Breast epithelium (tissue), 4 donors: ENCODE measurements at regions not wholly inside any gene's neighbourhood (a gene's known extent, or its start where the extent isn't known, plus 50 kb on each side); places are given as distances from the start of the nearest gene placed in this dataset.

ENCODE experiments used
- DNase-seq, 2 donors: peaks; one replicate each; pipeline ENCODE4 v3.0.0-alpha.2; 2019; ENCODE audit warnings: low spot score in 2 of 2
- H3K27ac ChIP-seq, 2 donors: fragments of 200-600 bp; sonication (generic) in 1 of 2; one replicate each; pipeline ENCODE4 v1.5.1; 2016 to 2019; ENCODE audit warnings: mild to moderate bottlenecking in 1 of 2
- H3K27me3 ChIP-seq, 2 donors: fragments of 200-600 bp; sonication (generic) in 1 of 2; one replicate each; pipeline versions ENCODE4 v1.5.1 to v1.6.0; 2017 to 2019; ENCODE audit warnings: control low read depth in 1 of 2, mild to moderate bottlenecking in 1 of 2
- H3K36me3 ChIP-seq: fragments of 200-600 bp; one replicate; pipeline ENCODE4 v1.5.1; 2019
- H3K4me1 ChIP-seq, 2 donors: fragments of 200-600 bp; sonication (generic); one replicate each; pipeline ENCODE4 v1.5.1; 2016 to 2019; ENCODE audit warnings: control low read depth in 1 of 2
- H3K4me3 ChIP-seq, 3 donors: fragments of 200-600 bp; sonication (generic); 1 replicate in 2 of 3; 2 replicates in 1 of 3; pipeline ENCODE4 v1.5.1; 2016 to 2019; ENCODE audit warnings: mild to moderate bottlenecking in 3 of 3, moderate library complexity in 2 of 3
- H3K9me3 ChIP-seq, 2 donors: fragments of 200-600 bp; sonication (generic) in 1 of 2; one replicate each; pipeline ENCODE4 v1.5.1; 2016 to 2019; ENCODE audit warnings: control low read depth in 1 of 2
- CTCF ChIP-seq, 3 donors: fragments of 450-650 bp; IDR thresholded peaks; one replicate each; pipeline ENCODE4 v1.5.1; 2016 to 2017; ENCODE audit warnings: antibody characterized with exemption in 3 of 3, mild to moderate bottlenecking in 3 of 3, moderate library complexity in 3 of 3
- POLR2A ChIP-seq: fragments of 450-650 bp; IDR thresholded peaks from one replicate; pipeline ENCODE4 v1.6.1; 2016; ENCODE audit warnings: antibody characterized with exemption, mild to moderate bottlenecking, moderate library complexity
- POLR2AphosphoS5 ChIP-seq, 3 donors: sonication (generic); formaldehyde crosslinking; IDR thresholded peaks; one replicate each; pipeline ENCODE4 v1.6.1; 2017; ENCODE audit warnings: antibody characterized with exemption in 3 of 3
- intact Hi-C: fragments of 100-400 bp; cut with DNase I; formaldehyde crosslinking; loops from one replicate; pipeline ENCODE4 v1.15.1; 2023; ENCODE audit warnings: low total_unique reads

DNA sequence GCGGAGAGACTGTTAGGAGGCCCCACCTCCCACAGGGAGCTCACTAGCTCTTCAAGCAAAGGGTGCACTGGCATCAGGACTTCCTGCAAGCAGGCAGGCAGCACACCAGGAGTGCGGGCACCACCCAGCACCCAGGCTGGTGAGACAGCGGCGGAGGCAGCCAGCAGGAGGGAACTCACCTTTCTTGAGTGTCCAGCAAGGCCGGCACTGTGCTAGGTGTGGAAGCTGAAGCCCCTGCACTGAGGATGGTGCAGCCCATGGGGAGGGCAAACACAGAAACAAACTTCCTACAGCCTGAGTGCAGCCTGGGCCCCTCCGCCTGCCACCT is 100.7 kb upstream of the ID2 start:
- Histone ChIP-seq H3K27ac (no peak overlapping the region), H3K4me3 (no peak overlapping the region), H3K9me3 (no peaks in the 10 kb centered on the region), H3K27me3 (no peaks in the 10 kb centered on the region), H3K36me3 (no peaks in the 10 kb centered on the region), H3K4me1 (no peaks in the 10 kb centered on the region)
- no peak for TF ChIP-seq POLR2AphosphoS5 (IDR thresholded peaks at IDR 0.05)
- TF ChIP-seq CTCF (IDR thresholded peaks at IDR 0.05): no peak
- TF ChIP-seq POLR2A: no peak
- no peak for DNase-seq
- intact Hi-C loops: no loop called here

DNA sequence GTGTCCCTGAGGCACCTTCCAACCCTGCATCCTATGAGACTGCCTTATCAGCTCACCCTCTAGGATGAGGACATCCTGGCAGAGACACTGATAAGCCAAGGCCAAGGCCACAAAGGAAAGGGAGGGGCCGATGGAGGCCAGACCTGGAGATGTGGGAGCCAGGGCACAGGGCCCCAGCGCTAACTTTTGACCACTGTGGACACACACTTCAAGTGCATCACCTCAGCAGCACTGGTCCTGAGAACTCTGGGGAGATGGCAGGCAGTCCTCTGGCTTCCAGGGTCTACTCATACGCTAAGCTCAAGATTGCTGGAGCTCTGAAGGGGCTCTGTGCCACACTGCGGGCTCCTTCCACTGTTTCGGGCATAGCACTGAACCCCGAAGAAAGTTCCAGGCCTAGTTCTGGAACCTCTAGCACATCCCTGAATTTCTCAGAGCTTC is 100.2 kb upstream of the ID2 start:
- no peaks in the 10 kb centered on the region for H3K4me1 ChIP-seq
- H3K4me3 ChIP-seq: no peak overlapping the region
- no peak for DNase-seq
- intact Hi-C loops: no loop called here
- no peak overlapping the region for H3K27ac ChIP-seq
- H3K9me3 ChIP-seq: no peaks in the 10 kb centered on the region
- no peaks in the 10 kb centered on the region for H3K36me3 ChIP-seq
- no peak for TF ChIP-seq CTCF (IDR thresholded peaks at IDR 0.05)
- no peak for TF ChIP-seq POLR2A
- no peak for TF ChIP-seq POLR2AphosphoS5 (IDR thresholded peaks at IDR 0.05)
- H3K27me3 ChIP-seq: no peaks in the 10 kb centered on the region

- Histone ChIP-seq H3K9me3 (no peaks in the 10 kb centered on the region), H3K27me3 (no peaks in the 10 kb centered on the region), H3K4me3 (no peak overlapping the region), H3K4me1 (no peaks in the 10 kb centered on the region), H3K36me3 (no peaks in the 10 kb centered on the region), H3K27ac (no peak overlapping the region)
- DNase-seq: no peak
- intact Hi-C loops: no loop called here
- TF ChIP-seq CTCF (IDR thresholded peaks at IDR 0.05) (no peak), POLR2AphosphoS5 (IDR thresholded peaks at IDR 0.05) (no peak), POLR2A (no peak)
Observed at GRCh38 chr2:8582191-8582590, 99.7 kb upstream of the ID2 start.

DNA sequence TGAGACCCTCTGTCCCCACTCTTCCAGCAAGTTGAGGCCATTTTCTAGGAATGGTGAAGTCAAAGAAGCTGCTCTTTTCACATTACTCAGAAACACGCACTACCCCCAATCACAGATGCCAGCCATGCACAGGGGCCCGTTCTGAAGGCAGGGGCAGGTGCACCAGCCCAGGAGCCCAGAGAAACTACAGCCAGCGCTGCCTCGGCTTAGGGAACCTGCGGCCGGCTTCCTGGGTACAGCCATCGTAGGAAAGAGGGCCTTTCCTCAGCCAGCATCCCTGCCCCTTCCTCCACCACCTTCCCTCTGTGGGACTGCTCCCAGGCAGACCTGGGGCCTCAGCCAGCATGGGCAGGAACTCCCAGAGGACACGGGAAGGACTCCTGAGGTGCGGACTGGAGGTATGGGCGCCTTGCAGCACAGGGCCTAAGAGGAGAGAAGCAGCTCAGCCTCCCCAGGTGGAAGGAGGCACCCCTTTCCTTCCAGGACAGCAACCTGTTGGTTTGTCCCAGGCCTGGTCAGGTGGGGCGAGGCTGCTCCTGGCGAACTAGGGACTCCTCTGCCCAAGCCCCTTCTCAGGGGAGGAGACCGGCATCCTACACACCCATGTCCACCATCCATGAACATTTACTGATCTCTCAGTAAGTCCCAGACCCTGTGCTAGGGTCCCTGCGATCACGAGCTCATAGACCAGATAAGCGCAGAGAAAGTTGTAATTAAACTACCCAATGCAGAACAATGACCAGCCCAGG is 99.0 kb upstream of the ID2 start:
- DNase-seq: no peak
- no peaks in the 10 kb centered on the region for H3K4me1 ChIP-seq
- H3K4me3 ChIP-seq: peak overlapping the region in 1 of 3 donors; percentile 35
- TF ChIP-seq POLR2A: no peak
- TF ChIP-seq CTCF (IDR thresholded peaks at IDR 0.05): no peak
- no peak for TF ChIP-seq POLR2AphosphoS5 (IDR thresholded peaks at IDR 0.05)
- H3K27me3 ChIP-seq: no peaks in the 10 kb centered on the region
- H3K36me3 ChIP-seq: no peaks in the 10 kb centered on the region
- no peak overlapping the region for H3K27ac ChIP-seq
- intact Hi-C loops: no loop called here
- no peaks in the 10 kb centered on the region for H3K9me3 ChIP-seq

DNA sequence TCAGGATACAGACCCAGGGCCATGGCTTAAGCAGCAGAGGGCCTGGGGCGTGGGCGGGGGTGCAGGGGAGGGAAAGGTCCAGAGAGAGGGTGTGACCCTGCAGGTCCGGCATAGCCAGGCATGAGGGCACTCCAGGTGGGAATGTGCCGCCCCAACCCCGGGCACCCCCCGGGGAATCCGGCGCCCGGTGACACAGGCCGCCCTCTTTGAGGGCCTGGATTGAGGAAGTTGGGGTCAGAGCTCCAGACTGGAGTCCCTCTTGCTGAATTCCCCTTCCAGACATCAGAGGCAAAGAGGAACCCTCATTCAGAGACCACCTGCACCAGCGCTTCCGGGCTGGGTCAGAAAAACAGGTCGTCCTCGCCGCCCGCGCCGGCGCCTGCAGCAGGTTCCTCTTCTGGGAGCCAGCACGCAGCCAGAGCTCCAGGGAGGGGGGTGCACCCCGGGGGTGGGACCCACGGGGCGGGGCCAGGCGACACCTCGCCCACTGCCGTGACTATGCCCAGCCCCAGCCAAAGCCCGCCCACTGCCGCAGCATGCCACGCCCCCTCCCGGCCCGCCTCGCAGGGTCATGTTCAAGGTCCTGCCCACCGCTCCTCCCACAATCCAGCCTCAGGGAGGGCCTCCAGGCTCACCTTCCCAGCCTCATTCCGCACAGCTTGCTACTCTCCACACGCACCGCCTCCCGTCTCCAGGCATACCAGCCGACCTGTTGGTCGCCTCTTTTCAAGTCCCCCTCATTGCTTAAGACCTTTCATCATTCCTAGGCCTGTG is 98.3 kb upstream of the ID2 start:
- Histone ChIP-seq H3K9me3 (no peaks in the 10 kb centered on the region), H3K27me3 (no peaks in the 10 kb centered on the region), H3K4me1 (no peaks in the 10 kb centered on the region), H3K36me3 (no peaks in the 10 kb centered on the region), H3K4me3 (peak overlapping the region in 1 of 3 donors; percentile 35), H3K27ac (no peak overlapping the region)
- TF ChIP-seq POLR2A (no peak), CTCF (IDR thresholded peaks at IDR 0.05) (no peak), POLR2AphosphoS5 (IDR thresholded peaks at IDR 0.05) (no peak)
- peak; percentile 68 to 86 for DNase-seq
- intact Hi-C loops: no loop called here
